Lower leg skin (tissue), 4 donors: ENCODE measurements at regions not wholly inside any gene's neighbourhood (a gene's known extent, or its start where the extent isn't known, plus 50 kb on each side); places are given as distances from the start of the nearest gene placed in this dataset.
"Not testable (repeated sequence)": the region's sequence is repeated elsewhere in the genome, so short reads cannot be mapped to it uniquely, and the experiment has no call there.

Experiments used
- DNase-seq, 2 donors: peaks; one replicate each; pipeline ENCODE4 v3.0.0-alpha.2; 2019; ENCODE audit warnings: low spot score in 2 of 2
- H3K4me3 ChIP-seq: fragments of 200-600 bp; sonication (generic); 2 replicates; pipeline ENCODE4 v1.5.1; 2017; ENCODE audit warnings: mild to moderate bottlenecking, low read depth; ENCODE audit not compliant: poor library complexity, severe bottlenecking
- POLR2A ChIP-seq, 2 donors: fragments of 450-650 bp; IDR thresholded peaks; one replicate each; pipeline ENCODE4 v1.6.1; 2016 to 2017; ENCODE audit warnings: antibody characterized with exemption in 2 of 2, mild to moderate bottlenecking in 1 of 2, moderate library complexity in 1 of 2
- WGBS, 2 donors: methylation state at CpG; one replicate each; pipeline ENCODE4 v1.1.5; 2018; 5-methylcytosine and 5-hydroxymethylcytosine counted together
- intact Hi-C: fragments of 100-400 bp; cut with DNase I; formaldehyde crosslinking; loops from one replicate; pipeline ENCODE4 v1.15.0; 2023; ENCODE audit warnings: low total_unique reads
- TF ChIP-seq, protein P1 (sequence below), 3 donors: fragments of 450-650 bp; IDR thresholded peaks; one replicate each; pipeline ENCODE4 v1.5.1; 2016; ENCODE audit warnings: antibody characterized with exemption in 3 of 3, mild to moderate bottlenecking in 3 of 3, moderate library complexity in 2 of 3

DNA sequence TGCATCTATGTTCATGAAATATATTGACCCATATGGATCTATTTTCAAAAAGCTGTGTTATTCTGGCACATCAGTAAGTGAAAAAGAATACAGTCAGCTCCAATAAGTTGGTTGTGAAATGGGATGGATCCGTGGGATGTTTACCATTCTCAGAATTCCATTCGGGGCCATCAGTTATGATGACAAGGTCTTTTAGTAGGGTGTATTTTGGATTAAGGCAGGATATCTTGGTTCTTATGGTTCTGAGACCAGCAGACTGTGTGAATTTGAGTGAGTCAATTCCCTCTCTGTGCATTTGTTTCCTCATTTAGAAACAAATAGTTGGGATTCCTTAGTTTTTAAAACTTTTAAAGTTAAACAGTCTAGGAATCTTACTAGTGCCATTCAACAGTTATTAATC, 287.4 kb downstream of the CD109 start:
- WGBS, 2 donors, result 67 to 71% methylated on average over 2 of the region's 2 CpGs

GRCh38 chr6:73980096-73980495, 284.1 kb downstream of the CD109 start:
- TF ChIP-seq, protein P1, sequence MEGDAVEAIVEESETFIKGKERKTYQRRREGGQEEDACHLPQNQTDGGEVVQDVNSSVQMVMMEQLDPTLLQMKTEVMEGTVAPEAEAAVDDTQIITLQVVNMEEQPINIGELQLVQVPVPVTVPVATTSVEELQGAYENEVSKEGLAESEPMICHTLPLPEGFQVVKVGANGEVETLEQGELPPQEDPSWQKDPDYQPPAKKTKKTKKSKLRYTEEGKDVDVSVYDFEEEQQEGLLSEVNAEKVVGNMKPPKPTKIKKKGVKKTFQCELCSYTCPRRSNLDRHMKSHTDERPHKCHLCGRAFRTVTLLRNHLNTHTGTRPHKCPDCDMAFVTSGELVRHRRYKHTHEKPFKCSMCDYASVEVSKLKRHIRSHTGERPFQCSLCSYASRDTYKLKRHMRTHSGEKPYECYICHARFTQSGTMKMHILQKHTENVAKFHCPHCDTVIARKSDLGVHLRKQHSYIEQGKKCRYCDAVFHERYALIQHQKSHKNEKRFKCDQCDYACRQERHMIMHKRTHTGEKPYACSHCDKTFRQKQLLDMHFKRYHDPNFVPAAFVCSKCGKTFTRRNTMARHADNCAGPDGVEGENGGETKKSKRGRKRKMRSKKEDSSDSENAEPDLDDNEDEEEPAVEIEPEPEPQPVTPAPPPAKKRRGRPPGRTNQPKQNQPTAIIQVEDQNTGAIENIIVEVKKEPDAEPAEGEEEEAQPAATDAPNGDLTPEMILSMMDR (IDR thresholded peaks at IDR 0.05), result no peak
- no peak for TF ChIP-seq POLR2A (IDR thresholded peaks at IDR 0.05)
- DNase-seq, result no peak
- H3K4me3 ChIP-seq, result no peak overlapping the region
- intact Hi-C loops, result no loop called here

More for the DNA sequence above, 287.4 kb downstream of the CD109 start:
- TF ChIP-seq, protein P1 (IDR thresholded peaks at IDR 0.05), result no peak
- TF ChIP-seq POLR2A (IDR thresholded peaks at IDR 0.05), result no peak
- no peak for DNase-seq
- intact Hi-C loops, result no loop called here
- no peak overlapping the region for H3K4me3 ChIP-seq

DNA sequence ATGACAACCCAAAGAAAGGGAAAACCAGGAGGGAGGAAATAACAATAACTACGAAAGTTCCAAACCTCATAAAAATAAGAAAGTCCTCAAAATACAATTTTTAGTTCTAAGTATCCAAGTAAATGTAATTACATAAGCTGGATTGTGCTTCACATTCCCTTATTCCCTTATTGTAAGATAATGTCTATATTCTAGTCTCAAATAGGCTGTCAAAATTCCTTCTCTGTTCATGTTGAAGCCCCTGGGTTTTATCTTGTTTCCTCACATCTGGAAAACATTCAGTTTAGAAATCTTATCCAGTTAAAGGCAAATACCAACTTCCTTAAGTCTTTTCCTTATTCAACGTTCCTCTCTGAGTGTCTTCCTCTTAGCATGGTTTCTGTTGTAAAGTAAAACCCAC, 282.3 kb downstream of the CD109 start:
- no peak overlapping the region for H3K4me3 ChIP-seq
- 45 to 49% methylated on average over 2 of the region's 2 CpGs for WGBS, 2 donors
- intact Hi-C loops, result no loop called here

GRCh38 chr6:73972518-73972917, 276.5 kb downstream of the CD109 start:
- H3K4me3 ChIP-seq, intact Hi-C loops, DNase-seq: not testable (repeated sequence)
- 82 to 97% methylated on average over 7 of the region's 7 CpGs for WGBS, 2 donors

More for the DNA sequence above, 282.3 kb downstream of the CD109 start:
- DNase-seq, result no peak
- no peak for TF ChIP-seq POLR2A (IDR thresholded peaks at IDR 0.05)
- TF ChIP-seq, protein P1 (IDR thresholded peaks at IDR 0.05), result no peak

DNA sequence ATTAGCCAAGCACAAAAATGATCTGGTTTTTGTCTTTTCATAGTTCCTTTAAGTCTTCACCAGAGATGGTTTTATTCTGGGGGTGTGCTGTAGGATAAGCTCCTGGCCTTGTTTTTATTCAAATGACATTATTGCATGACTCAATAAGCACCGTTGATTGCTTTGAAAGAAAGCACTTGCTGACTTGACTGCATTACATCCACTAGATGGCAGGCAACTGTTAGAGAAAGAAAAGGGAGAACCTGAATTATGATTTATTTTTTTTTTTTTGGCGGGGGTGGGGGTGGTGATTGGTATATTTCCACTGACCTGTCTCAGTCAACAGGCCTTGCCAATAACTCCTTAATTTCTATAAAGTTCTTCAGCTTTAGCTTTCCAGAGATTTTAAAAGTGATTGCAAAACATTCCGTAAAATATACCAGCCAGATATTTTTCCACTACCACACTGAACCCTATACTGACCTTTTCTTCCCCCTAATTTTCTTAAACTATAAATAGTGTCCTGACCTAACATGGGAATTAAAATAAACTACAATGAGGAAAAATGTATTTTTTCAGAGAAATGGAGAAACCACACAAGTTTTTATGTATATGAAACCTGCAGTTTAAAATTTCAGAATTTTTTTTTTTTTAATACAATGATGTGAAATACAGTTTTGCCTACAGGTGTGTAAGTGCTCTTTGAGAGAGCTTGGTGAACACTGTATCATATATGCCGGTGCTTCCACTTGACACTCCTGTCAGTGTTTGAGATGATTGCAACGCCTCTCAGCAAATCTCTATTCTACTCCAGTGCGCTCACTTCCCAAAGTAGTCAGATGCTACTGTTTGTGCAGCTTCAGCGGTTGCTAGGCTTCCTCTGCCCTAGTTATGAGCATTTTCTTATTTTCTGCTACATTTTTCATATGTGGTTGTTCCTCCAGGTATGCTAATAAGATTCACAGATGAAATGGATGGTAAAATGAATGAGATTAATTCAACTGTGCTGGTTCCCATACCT, 274.3 kb downstream of the CD109 start:
- 47 to 51% methylated on average over 7 of the region's 7 CpGs for WGBS, 2 donors
- intact Hi-C loops, result no loop called here
- DNase-seq, result no peak
- TF ChIP-seq, protein P1 (IDR thresholded peaks at IDR 0.05), result no peak
- TF ChIP-seq POLR2A (IDR thresholded peaks at IDR 0.05), result no peak
- no peak overlapping the region for H3K4me3 ChIP-seq

GRCh38 chr6:73968221-73968757, 272.3 kb downstream of the CD109 start:
- DNase-seq, result no peak
- intact Hi-C loops, result no loop called here
- 74 to 78% methylated on average over 2 of the region's 2 CpGs for WGBS, 2 donors
- no peak for TF ChIP-seq POLR2A (IDR thresholded peaks at IDR 0.05)
- TF ChIP-seq, protein P1 (IDR thresholded peaks at IDR 0.05), result no peak
- H3K4me3 ChIP-seq, result no peak overlapping the region
